ENCODE measurements at regions not wholly inside any gene's neighbourhood (a gene's known extent, or its start where the extent isn't known, plus 50 kb on each side); places are given as distances from the start of the nearest gene placed in this dataset.

- DNase-seq (ENCODE audit: low read depth in 2 of 2): no peak
Observed at GRCh38 chr16:86905302-86905701, 327.0 kb downstream of the FOXL1 start.

GRCh38 chr16:86906623-86907022, 328.3 kb downstream of the FOXL1 start:
- no peak for DNase-seq (ENCODE audit: low read depth in 2 of 2)

GRCh38 chr16:86909359-86910160, 331.2 kb downstream of the FOXL1 start:
- no peak for DNase-seq (ENCODE audit: low read depth in 2 of 2)

- peak in 1 of 2 donors; percentile 19 for DNase-seq (ENCODE audit: low read depth in 2 of 2)
Observed at GRCh38 chr16:86910161-86910769, 331.9 kb downstream of the FOXL1 start.

- DNase-seq (ENCODE audit: low read depth in 2 of 2): no peak
Observed at GRCh38 chr16:86911437-86911958, 333.1 kb downstream of the FOXL1 start.

- DNase-seq (ENCODE audit: low read depth in 2 of 2): no peak
Observed at GRCh38 chr16:86913886-86914285, 335.5 kb downstream of the FOXL1 start.

- DNase-seq (ENCODE audit: low read depth in 2 of 2): peak; percentile 92 to 95
Observed at GRCh38 chr16:86914876-86915717, 336.7 kb downstream of the FOXL1 start.

- DNase-seq (ENCODE audit: low read depth in 2 of 2): no peak
Observed at GRCh38 chr16:86917471-86918365, 339.4 kb downstream of the FOXL1 start.

- peak in 1 of 2 donors; percentile 82 for DNase-seq (ENCODE audit: low read depth in 2 of 2)
Observed at GRCh38 chr16:86918637-86919036, 340.3 kb downstream of the FOXL1 start.

- DNase-seq (ENCODE audit: low read depth in 2 of 2): no peak
Observed at GRCh38 chr16:86919078-86919477, 340.7 kb downstream of the FOXL1 start.

- no peak for DNase-seq (ENCODE audit: low read depth in 2 of 2)
Observed at GRCh38 chr16:86919578-86920305, 341.4 kb downstream of the FOXL1 start.

- no peak for DNase-seq (ENCODE audit: low read depth in 2 of 2)
Observed at GRCh38 chr16:86921289-86921688, 342.9 kb downstream of the FOXL1 start.

- no peak for DNase-seq (ENCODE audit: low read depth in 2 of 2)
Observed at GRCh38 chr16:86922311-86922710, 344.0 kb downstream of the FOXL1 start.

GRCh38 chr16:86923656-86924055, 345.3 kb downstream of the FOXL1 start:
- peak in 1 of 2 donors; percentile 58 for DNase-seq (ENCODE audit: low read depth in 2 of 2)

GRCh38 chr16:86924537-86924936, 346.2 kb downstream of the FOXL1 start:
- peak in 1 of 2 donors; percentile 42 for DNase-seq (ENCODE audit: low read depth in 2 of 2)

- peak in 1 of 2 donors; percentile 70 for DNase-seq (ENCODE audit: low read depth in 2 of 2)
Observed at GRCh38 chr16:86925067-86925791, 346.9 kb downstream of the FOXL1 start.

- no peak for DNase-seq (ENCODE audit: low read depth in 2 of 2)
Observed at GRCh38 chr16:86926181-86927094, 348.1 kb downstream of the FOXL1 start.

GRCh38 chr16:86927699-86928098, 349.4 kb downstream of the FOXL1 start:
- DNase-seq (ENCODE audit: low read depth in 2 of 2): no peak
